Glomerular endothelial cell (primary cell): ENCODE measurements at regions not wholly inside any gene's neighbourhood (a gene's known extent, or its start where the extent isn't known, plus 50 kb on each side); places are given as distances from the start of the nearest gene placed in this dataset.

Experiments
- DNase-seq: peaks from one replicate; pipeline ENCODE4 v3.0.0-alpha.2; 2011; ENCODE audit warnings: low read depth, low spot score; ENCODE audit errors: extremely low read depth

- no peak for DNase-seq
These were observed 163.2 kb upstream of the SLC1A4 start for GRCh38 chr2:64825831-64826491.

GRCh38 chr2:64826703-64827102 is 162.5 kb upstream of the SLC1A4 start:
- DNase-seq, result no peak

GRCh38 chr2:64828261-64828660 is 160.9 kb upstream of the SLC1A4 start:
- DNase-seq, result no peak

GRCh38 chr2:64829525-64829924 is 159.7 kb upstream of the SLC1A4 start:
- DNase-seq, result no peak

- DNase-seq, result peak; percentile 75
These were observed 157.8 kb upstream of the SLC1A4 start for GRCh38 chr2:64831134-64831976.

GRCh38 chr2:64831977-64832328 is 157.2 kb upstream of the SLC1A4 start:
- no peak for DNase-seq

GRCh38 chr2:64832936-64833335 is 156.3 kb upstream of the SLC1A4 start:
- DNase-seq, result no peak

- DNase-seq, result no peak
These were observed 152.6 kb upstream of the SLC1A4 start for GRCh38 chr2:64836566-64836965.

- DNase-seq, result no peak
These were observed 152.0 kb upstream of the SLC1A4 start for GRCh38 chr2:64837116-64837731.

- DNase-seq, result no peak
These were observed 151.1 kb upstream of the SLC1A4 start for GRCh38 chr2:64837925-64838641.

- DNase-seq, result no peak
These were observed 150.4 kb upstream of the SLC1A4 start for GRCh38 chr2:64838817-64839216.

GRCh38 chr2:64839844-64840243 is 149.4 kb upstream of the SLC1A4 start:
- no peak for DNase-seq

GRCh38 chr2:64840426-64840881 is 148.7 kb upstream of the SLC1A4 start:
- no peak for DNase-seq

- no peak for DNase-seq
These were observed 147.7 kb upstream of the SLC1A4 start for GRCh38 chr2:64841461-64841860.

GRCh38 chr2:64842030-64842429 is 147.2 kb upstream of the SLC1A4 start:
- DNase-seq, result no peak

- no peak for DNase-seq
These were observed 145.1 kb upstream of the SLC1A4 start for GRCh38 chr2:64844087-64844486.

- no peak for DNase-seq
These were observed 143.8 kb upstream of the SLC1A4 start for GRCh38 chr2:64845273-64845905.

- DNase-seq, result no peak
These were observed 143.0 kb upstream of the SLC1A4 start for GRCh38 chr2:64846177-64846576.

GRCh38 chr2:64847930-64848329 is 141.3 kb upstream of the SLC1A4 start:
- DNase-seq, result no peak

- DNase-seq, result no peak
These were observed 140.8 kb upstream of the SLC1A4 start for GRCh38 chr2:64848363-64848762.

GRCh38 chr2:64848945-64849344 is 140.3 kb upstream of the SLC1A4 start:
- DNase-seq, result no peak
